ENCODE measurements at regions not wholly inside any gene's neighbourhood (a gene's known extent, or its start where the extent isn't known, plus 50 kb on each side); places are given as distances from the start of the nearest gene placed in this dataset.

DNA sequence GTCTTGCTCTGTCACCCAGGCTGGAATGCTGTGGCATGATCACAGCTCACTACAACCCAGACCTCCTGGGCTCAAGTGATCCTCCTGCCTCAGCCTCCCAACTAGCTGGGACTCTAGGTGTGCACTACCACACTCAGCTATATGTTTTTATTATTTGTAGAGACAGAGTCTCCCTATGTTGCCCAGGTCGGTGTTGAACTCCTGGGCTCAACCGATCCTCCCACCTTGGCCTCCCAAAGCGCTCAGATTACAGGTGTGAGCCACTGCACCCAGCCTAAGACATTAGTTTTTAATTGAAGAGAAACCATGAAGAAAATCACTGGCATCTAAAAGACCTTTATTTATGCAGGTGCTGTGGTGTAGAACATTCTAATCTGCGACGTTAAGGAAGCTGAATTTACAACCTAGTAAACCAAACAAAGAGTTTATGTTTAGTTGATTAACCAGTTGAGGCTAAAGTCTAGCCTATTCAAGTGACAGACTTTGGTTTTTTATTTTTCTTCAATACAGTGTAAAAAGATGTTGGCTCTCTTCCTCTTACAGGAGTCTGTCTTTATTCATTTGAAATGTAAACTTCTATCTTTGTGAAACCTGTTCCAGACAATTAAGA, 52.5 kb upstream of the NBL1 start:
- no peak overlapping the region for H3K27ac Mint-ChIP-seq
- TF ChIP-seq CTCF (IDR thresholded peaks at IDR 0.05), result no peak
- WGBS (ENCODE audit: insufficient coverage), result 89% methylated on average over 5 of the region's 5 CpGs

DNA sequence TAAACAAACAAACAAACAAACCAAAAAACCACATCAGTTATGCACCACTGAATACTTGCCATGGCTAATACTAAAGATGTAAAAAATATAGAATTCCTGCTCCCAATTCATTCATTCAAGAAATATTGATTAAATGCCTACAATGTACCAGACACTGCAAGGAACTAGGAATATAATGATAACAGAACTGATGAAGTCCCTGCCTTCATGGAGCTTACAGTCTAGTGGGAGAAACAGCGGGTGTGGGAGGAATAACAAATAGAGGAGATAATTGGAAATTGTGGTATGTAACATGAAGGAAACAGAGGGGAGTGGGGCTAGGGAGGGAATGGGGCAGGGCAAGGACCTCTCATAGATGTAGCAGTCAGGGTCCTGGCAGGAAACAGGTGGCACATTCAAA, 58.6 kb upstream of the NBL1 start:
- H3K27ac Mint-ChIP-seq, result no peak overlapping the region
- WGBS (ENCODE audit: insufficient coverage), result 84% methylated on average over 1 of the region's 1 CpG
- H3K9me3 Mint-ChIP-seq, result no peaks in the 10 kb centered on the region
- Histone ChIP-seq H3K4me3 (ENCODE audit: low read length) (no peak overlapping the region), H3K9me3 (ENCODE audit: control insufficient read depth, insufficient read depth, low read length) (no peaks in the 10 kb centered on the region), H3K27ac (ENCODE audit: low read length) (no peak overlapping the region), H3K4me1 (ENCODE audit: control insufficient read depth, insufficient read depth, low read length) (no peaks in the 10 kb centered on the region), H3K27me3 (ENCODE audit: control insufficient read depth, insufficient read depth, low read length) (no peaks in the 10 kb centered on the region), H3K36me3 (ENCODE audit: control insufficient read depth, insufficient read depth, low read length) (no peaks in the 10 kb centered on the region)
- ATAC-seq, result no peak
- intact Hi-C loops (cut with micrococcal nuclease), result no loop called here
- H3K4me3 Mint-ChIP-seq, result no peak overlapping the region
- H3K27me3 Mint-ChIP-seq (ENCODE audit: low read depth in 2 of 2), result peaks cover 0 to 5% of the 10 kb centered on the region in 2 donors
- H3K4me1 Mint-ChIP-seq, result no peaks in the 10 kb centered on the region
- no peak for DNase-seq
- no peak for TF ChIP-seq CTCF (IDR thresholded peaks at IDR 0.05)
- H3K36me3 Mint-ChIP-seq, result no peaks in the 10 kb centered on the region

More for the DNA sequence above, 52.5 kb upstream of the NBL1 start:
- peaks cover 7% of the 10 kb centered on the region in 2 donors for H3K4me1 Mint-ChIP-seq
- no peaks in the 10 kb centered on the region for H3K36me3 ChIP-seq (ENCODE audit: control insufficient read depth, insufficient read depth, low read length)
- intact Hi-C loops (cut with micrococcal nuclease), result no loop called here
- H3K4me3 Mint-ChIP-seq, result no peak overlapping the region
- DNase-seq (no peak), ATAC-seq (no peak)
- H3K9me3 Mint-ChIP-seq, result no peaks in the 10 kb centered on the region
- no peak overlapping the region for H3K4me3 ChIP-seq (ENCODE audit: low read length)
- peaks cover 0 to 5% of the 10 kb centered on the region in 2 donors for H3K27me3 Mint-ChIP-seq (ENCODE audit: low read depth in 2 of 2)
- H3K27me3 ChIP-seq (ENCODE audit: control insufficient read depth, insufficient read depth, low read length), result no peaks in the 10 kb centered on the region
- no peak overlapping the region for H3K27ac ChIP-seq (ENCODE audit: low read length)
- H3K4me1 ChIP-seq (ENCODE audit: control insufficient read depth, insufficient read depth, low read length), result peaks cover 9% of the 10 kb centered on the region
- no peaks in the 10 kb centered on the region for H3K9me3 ChIP-seq (ENCODE audit: control insufficient read depth, insufficient read depth, low read length)
- no peaks in the 10 kb centered on the region for H3K36me3 Mint-ChIP-seq

- peak; percentile 84 for TF ChIP-seq CTCF (IDR thresholded peaks at IDR 0.05)
- Mint-ChIP-seq H3K36me3 (no peaks in the 10 kb centered on the region), H3K9me3 (no peaks in the 10 kb centered on the region), H3K4me3 (no peak overlapping the region), H3K4me1 (no peaks in the 10 kb centered on the region), H3K27ac (no peak overlapping the region), H3K27me3 (ENCODE audit: low read depth in 2 of 2) (no peaks in the 10 kb centered on the region)
- DNase-seq (peak; percentile 70 to 86), ATAC-seq (peak; percentile 77 to 97 (median 95))
- Histone ChIP-seq H3K36me3 (ENCODE audit: control insufficient read depth, insufficient read depth, low read length) (no peaks in the 10 kb centered on the region), H3K4me3 (ENCODE audit: low read length) (no peak overlapping the region), H3K4me1 (ENCODE audit: control insufficient read depth, insufficient read depth, low read length) (no peaks in the 10 kb centered on the region), H3K27ac (ENCODE audit: low read length) (no peak overlapping the region), H3K9me3 (ENCODE audit: control insufficient read depth, insufficient read depth, low read length) (no peaks in the 10 kb centered on the region), H3K27me3 (ENCODE audit: control insufficient read depth, insufficient read depth, low read length) (no peaks in the 10 kb centered on the region)
- intact Hi-C loops (cut with micrococcal nuclease), result loop anchor here (1.0 to 5.0 kb wide), 4 partner anchors 70 to 238 kb away; no protein-coding TSS in a partner anchor
- WGBS (ENCODE audit: insufficient coverage), result 27% methylated on average over 4 of the region's 4 CpGs
Measured at GRCh38 chr1:19582318-19582717, 61.8 kb upstream of the NBL1 start.

GRCh38 chr1:19581381-19581780, 62.7 kb upstream of the NBL1 start:
- H3K4me1 ChIP-seq (ENCODE audit: control insufficient read depth, insufficient read depth, low read length), result no peaks in the 10 kb centered on the region
- DNase-seq, result no peak
- no peaks in the 10 kb centered on the region for H3K4me1 Mint-ChIP-seq
- 94% methylated on average over 7 of the region's 7 CpGs for WGBS (ENCODE audit: insufficient coverage)
- no peaks in the 10 kb centered on the region for H3K36me3 Mint-ChIP-seq
- peaks cover 0 to 2% of the 10 kb centered on the region in 2 donors for H3K27me3 Mint-ChIP-seq (ENCODE audit: low read depth in 2 of 2)
- no peak for TF ChIP-seq CTCF (IDR thresholded peaks at IDR 0.05)
- ATAC-seq, result no peak
- no peak overlapping the region for H3K27ac ChIP-seq (ENCODE audit: low read length)
- no peaks in the 10 kb centered on the region for H3K27me3 ChIP-seq (ENCODE audit: control insufficient read depth, insufficient read depth, low read length)
- no peaks in the 10 kb centered on the region for H3K36me3 ChIP-seq (ENCODE audit: control insufficient read depth, insufficient read depth, low read length)
- H3K9me3 ChIP-seq (ENCODE audit: control insufficient read depth, insufficient read depth, low read length), result no peaks in the 10 kb centered on the region
- intact Hi-C loops (cut with micrococcal nuclease), result loop anchor here (5.0 kb wide), 1 partner anchor 71 kb away; no protein-coding TSS in a partner anchor
- H3K4me3 Mint-ChIP-seq, result no peak overlapping the region
- H3K4me3 ChIP-seq (ENCODE audit: low read length), result no peak overlapping the region
- H3K27ac Mint-ChIP-seq, result no peak overlapping the region
- H3K9me3 Mint-ChIP-seq, result no peaks in the 10 kb centered on the region

Measured in natural killer cell (primary cell).